CD8-positive, alpha-beta memory T cell (primary cell): ENCODE measurements at regions not wholly inside any gene's neighbourhood (a gene's known extent, or its start where the extent isn't known, plus 50 kb on each side); places are given as distances from the start of the nearest gene placed in this dataset.
"Not testable (repeated sequence)": the region's sequence is repeated elsewhere in the genome, so short reads cannot be mapped to it uniquely, and the experiment has no call there.

ENCODE experiments used
- CTCF ChIA-PET: fragments of 350-600 bp; sonication (Branson Sonifier 250); formaldehyde crosslinking; loops from one replicate; lab custom pipeline; 2021; ENCODE audit warnings: antibody characterized with exemption; lab: Charles Lee
- POLR2A ChIA-PET: fragments of 350-600 bp; sonication (Branson Sonifier 250); formaldehyde crosslinking; loops from one replicate; lab custom pipeline; 2021; ENCODE audit warnings: antibody characterized with exemption; lab: Charles Lee
- DNase-seq, 5 donors: peaks; one replicate each; pipeline versions ENCODE4 v3.0.0 to v3.0.0-alpha.2; 2020 to 2022; ENCODE audit warnings: mixed read lengths in 1 of 5
- H3K27ac ChIP-seq: one replicate; pipeline ENCODE4 v1.7.0; 2013; ENCODE audit warnings: low read depth, mild to moderate bottlenecking, low read length, moderate library complexity
- H3K27me3 ChIP-seq: 2 replicates; pipeline ENCODE4 v1.7.0; 2013; ENCODE audit warnings: low read length, mild to moderate bottlenecking; ENCODE audit not compliant: insufficient read depth, poor library complexity, severe bottlenecking
- H3K36me3 ChIP-seq: 2 replicates; pipeline ENCODE4 v1.7.0; 2013; ENCODE audit warnings: mild to moderate bottlenecking, low read length, moderate library complexity; ENCODE audit not compliant: insufficient read depth
- H3K4me1 ChIP-seq: 2 replicates; pipeline ENCODE4 v1.7.0; 2013; ENCODE audit warnings: mild to moderate bottlenecking, low read length, moderate library complexity; ENCODE audit not compliant: insufficient read depth
- H3K4me3 ChIP-seq: 2 replicates; pipeline ENCODE4 v1.7.0; 2013; ENCODE audit warnings: mild to moderate bottlenecking, low read length
- H3K9me3 ChIP-seq: 2 replicates; pipeline ENCODE4 v1.7.0; 2013; ENCODE audit warnings: mild to moderate bottlenecking, low read length
- H3K27ac Mint-ChIP-seq, 8 donors: one replicate each; pipeline ENCODE4 v1.8.0; 2020 to 2021; ENCODE audit warnings: mixed read lengths in 8 of 8, mild to moderate bottlenecking in 6 of 8, inconsistent platforms in 3 of 8, moderate library complexity in 3 of 8
- H3K27me3 Mint-ChIP-seq, 2 donors: one replicate each; pipeline ENCODE4 v1.8.0; 2020 to 2021; ENCODE audit warnings: mixed read lengths in 2 of 2, mild to moderate bottlenecking in 1 of 2, moderate library complexity in 1 of 2
- H3K36me3 Mint-ChIP-seq, 3 donors: one replicate each; pipeline ENCODE4 v1.8.0; 2020 to 2021; ENCODE audit warnings: mixed read lengths in 3 of 3, inconsistent platforms in 1 of 3, mild to moderate bottlenecking in 1 of 3
- H3K4me1 Mint-ChIP-seq, 3 donors: one replicate each; pipeline ENCODE4 v1.8.0; 2020 to 2021; ENCODE audit warnings: mixed read lengths in 3 of 3, inconsistent platforms in 1 of 3, mild to moderate bottlenecking in 1 of 3
- H3K4me3 Mint-ChIP-seq, 7 donors: one replicate each; pipeline ENCODE4 v1.8.0; 2020 to 2021; ENCODE audit warnings: mixed read lengths in 7 of 7, mild to moderate bottlenecking in 6 of 7, moderate library complexity in 4 of 7, inconsistent platforms in 2 of 7
- H3K9me3 Mint-ChIP-seq, 5 donors: one replicate each; pipeline ENCODE4 v1.8.0; 2020 to 2022; ENCODE audit warnings: mixed read lengths in 5 of 5, mild to moderate bottlenecking in 3 of 5, moderate library complexity in 2 of 5, inconsistent platforms in 1 of 5

DNA sequence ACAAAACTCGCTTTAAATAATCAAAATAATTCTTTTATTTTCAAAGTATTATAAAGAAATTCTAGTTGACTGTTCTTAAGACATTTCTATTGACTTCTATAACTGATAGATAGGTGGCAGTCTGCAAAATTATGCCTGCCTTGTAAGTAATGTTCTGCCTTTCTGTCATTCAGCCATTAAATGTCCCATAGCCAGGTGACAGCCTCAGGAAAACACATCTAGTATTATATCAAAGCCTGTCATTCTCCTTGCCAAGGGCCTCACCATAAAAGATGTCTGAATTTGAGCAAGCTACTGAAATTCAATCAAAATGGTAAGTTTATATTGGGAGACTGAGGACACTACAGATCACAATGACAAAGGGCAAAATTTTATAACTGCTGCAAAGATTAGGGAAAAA lies 170.4 kb upstream of the COX7C start:
- ChIA-PET POLR2A (no interaction called here), CTCF (no interaction called here)
- Histone ChIP-seq H3K4me1 (no peaks in the 10 kb centered on the region), H3K27me3 (no peaks in the 10 kb centered on the region), H3K27ac (no peak overlapping the region), H3K36me3 (no peaks in the 10 kb centered on the region), H3K9me3 (no peaks in the 10 kb centered on the region), H3K4me3 (no peak overlapping the region)
- no peaks in the 10 kb centered on the region for H3K9me3 Mint-ChIP-seq
- H3K4me1 Mint-ChIP-seq, result no peaks in the 10 kb centered on the region
- no peaks in the 10 kb centered on the region for H3K27me3 Mint-ChIP-seq
- no peak overlapping the region for H3K4me3 Mint-ChIP-seq
- H3K36me3 Mint-ChIP-seq, result no peaks in the 10 kb centered on the region
- no peak overlapping the region for H3K27ac Mint-ChIP-seq
- no peak for DNase-seq

- no peak overlapping the region for H3K4me3 Mint-ChIP-seq
- Histone ChIP-seq H3K27me3 (no peaks in the 10 kb centered on the region), H3K36me3 (no peaks in the 10 kb centered on the region), H3K4me1 (no peaks in the 10 kb centered on the region), H3K27ac (no peak overlapping the region), H3K9me3 (no peaks in the 10 kb centered on the region), H3K4me3 (no peak overlapping the region)
- H3K36me3 Mint-ChIP-seq, result no peaks in the 10 kb centered on the region
- H3K27ac Mint-ChIP-seq, result no peak overlapping the region
- ChIA-PET CTCF (no interaction called here), POLR2A (no interaction called here)
- no peaks in the 10 kb centered on the region for H3K9me3 Mint-ChIP-seq
- H3K4me1 Mint-ChIP-seq, result no peaks in the 10 kb centered on the region
- H3K27me3 Mint-ChIP-seq, result no peaks in the 10 kb centered on the region
- DNase-seq, result no peak
Measured at GRCh38 chr5:86452251-86452650, 165.5 kb upstream of the COX7C start.

DNA sequence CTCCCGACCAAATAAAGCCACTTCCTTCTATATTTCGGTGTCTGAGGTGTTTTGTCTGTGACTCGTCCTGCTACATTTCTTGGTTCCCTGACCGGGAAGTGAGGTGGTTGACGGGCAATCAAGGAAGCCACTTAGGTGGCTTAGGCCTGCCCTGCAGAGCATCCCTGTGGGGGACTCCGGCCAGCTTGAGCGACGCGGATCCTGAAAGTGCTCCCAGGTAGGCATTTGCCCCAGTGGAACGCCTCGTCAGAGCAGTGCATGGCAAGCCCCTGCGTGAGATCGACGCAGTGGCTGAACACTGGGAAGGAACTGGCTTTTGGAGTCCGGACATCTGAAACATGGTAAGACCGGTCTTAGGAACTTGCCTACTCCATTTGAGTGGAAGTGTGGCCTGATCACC lies 157.2 kb upstream of the COX7C start:
- Histone ChIP-seq H3K27me3 (no peaks in the 10 kb centered on the region), H3K9me3 (no peaks in the 10 kb centered on the region), H3K27ac (no peak overlapping the region), H3K4me3 (no peak overlapping the region), H3K4me1 (no peaks in the 10 kb centered on the region), H3K36me3 (no peaks in the 10 kb centered on the region)
- no peak overlapping the region for H3K4me3 Mint-ChIP-seq
- ChIA-PET POLR2A (no interaction called here), CTCF (no interaction called here)
- DNase-seq, result no peak
- no peak overlapping the region for H3K27ac Mint-ChIP-seq
- H3K4me1 Mint-ChIP-seq, result no peaks in the 10 kb centered on the region
- H3K9me3 Mint-ChIP-seq, result peaks cover 11 to 33% (median 16%) of the 10 kb centered on the region in 5 donors
- no peaks in the 10 kb centered on the region for H3K27me3 Mint-ChIP-seq
- peaks cover 0 to 7% (median 0%) of the 10 kb centered on the region in 3 donors for H3K36me3 Mint-ChIP-seq

DNA sequence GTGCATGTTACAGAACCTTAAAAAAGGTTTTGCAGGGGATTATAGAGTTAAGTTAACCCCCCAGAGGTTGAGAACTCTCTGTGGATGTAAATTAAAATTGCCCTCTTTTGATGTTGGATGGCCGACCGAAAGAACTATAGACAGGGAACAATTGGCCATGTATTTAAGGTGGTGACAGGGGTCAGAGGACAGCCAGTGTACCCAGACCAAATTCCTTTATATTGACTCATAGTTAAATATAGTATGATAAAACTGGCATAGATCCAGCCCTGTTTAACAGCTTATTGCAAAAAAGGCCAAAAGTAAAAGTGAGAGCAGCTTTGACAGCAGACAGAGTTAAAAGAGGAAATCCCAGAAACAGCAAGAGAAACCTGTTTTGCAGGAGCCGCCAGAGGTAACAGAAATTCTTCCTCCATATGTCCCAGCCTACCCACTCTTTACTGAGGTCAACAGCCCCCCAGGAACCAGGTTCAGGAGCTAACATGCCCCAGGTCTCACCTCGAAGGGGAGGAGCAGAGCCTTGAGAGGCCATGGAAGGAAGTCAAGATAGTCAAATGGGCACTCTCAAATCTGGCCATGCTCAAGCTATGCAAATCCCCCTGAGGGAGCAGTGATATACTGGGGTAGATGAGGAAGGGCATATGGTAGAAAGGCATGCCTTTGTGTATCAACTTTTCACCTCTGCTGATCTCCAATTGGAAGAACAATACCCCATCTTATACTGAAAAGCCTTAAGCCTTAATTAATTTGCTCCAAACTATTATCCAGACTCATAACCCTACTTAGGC lies 156.4 kb upstream of the COX7C start:
- DNase-seq, result no peak
- Histone ChIP-seq H3K4me1 (no peaks in the 10 kb centered on the region), H3K36me3 (no peaks in the 10 kb centered on the region), H3K27me3 (no peaks in the 10 kb centered on the region), H3K27ac (no peak overlapping the region), H3K9me3 (no peaks in the 10 kb centered on the region), H3K4me3 (no peak overlapping the region)
- Mint-ChIP-seq H3K27ac (no peak overlapping the region), H3K9me3 (peaks cover 16 to 37% (median 20%) of the 10 kb centered on the region in 5 donors), H3K27me3 (no peaks in the 10 kb centered on the region), H3K4me3 (no peak overlapping the region), H3K36me3 (peaks cover 0 to 7% (median 0%) of the 10 kb centered on the region in 3 donors), H3K4me1 (no peaks in the 10 kb centered on the region)
- ChIA-PET CTCF (no interaction called here), POLR2A (no interaction called here)

DNA sequence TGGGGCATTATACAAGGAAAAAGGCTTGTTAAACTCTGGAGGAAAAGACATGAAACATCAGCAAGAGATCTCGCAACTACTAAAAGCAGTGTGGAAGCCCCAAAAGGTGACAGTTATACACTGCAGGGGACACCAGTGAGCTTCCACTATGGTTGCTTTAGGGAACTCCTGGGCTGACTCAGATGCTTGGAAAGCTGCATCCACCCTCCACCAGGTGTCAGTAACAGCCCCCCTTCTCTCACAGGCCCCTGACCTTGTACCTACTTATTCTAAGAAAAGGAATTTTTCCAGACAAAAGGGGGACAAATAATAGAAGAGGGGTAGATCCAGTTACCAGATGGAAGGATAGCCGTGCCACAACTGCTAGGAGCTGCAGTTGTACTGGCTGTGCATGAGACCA lies 154.4 kb upstream of the COX7C start:
- no peaks in the 10 kb centered on the region for H3K36me3 ChIP-seq
- Mint-ChIP-seq H3K36me3 (peaks cover 0 to 7% (median 0%) of the 10 kb centered on the region in 3 donors), H3K4me1 (no peaks in the 10 kb centered on the region), H3K9me3 (peaks cover 19 to 47% (median 29%) of the 10 kb centered on the region in 5 donors), H3K27me3 (no peaks in the 10 kb centered on the region), H3K4me3 (no peak overlapping the region), H3K27ac (no peak overlapping the region)
- ChIA-PET CTCF (no interaction called here), POLR2A (no interaction called here)
- no peaks in the 10 kb centered on the region for H3K4me1 ChIP-seq
- no peaks in the 10 kb centered on the region for H3K27me3 ChIP-seq
- H3K27ac ChIP-seq, result no peak overlapping the region
- no peak for DNase-seq
- no peak overlapping the region for H3K4me3 ChIP-seq
- no peaks in the 10 kb centered on the region for H3K9me3 ChIP-seq

DNA sequence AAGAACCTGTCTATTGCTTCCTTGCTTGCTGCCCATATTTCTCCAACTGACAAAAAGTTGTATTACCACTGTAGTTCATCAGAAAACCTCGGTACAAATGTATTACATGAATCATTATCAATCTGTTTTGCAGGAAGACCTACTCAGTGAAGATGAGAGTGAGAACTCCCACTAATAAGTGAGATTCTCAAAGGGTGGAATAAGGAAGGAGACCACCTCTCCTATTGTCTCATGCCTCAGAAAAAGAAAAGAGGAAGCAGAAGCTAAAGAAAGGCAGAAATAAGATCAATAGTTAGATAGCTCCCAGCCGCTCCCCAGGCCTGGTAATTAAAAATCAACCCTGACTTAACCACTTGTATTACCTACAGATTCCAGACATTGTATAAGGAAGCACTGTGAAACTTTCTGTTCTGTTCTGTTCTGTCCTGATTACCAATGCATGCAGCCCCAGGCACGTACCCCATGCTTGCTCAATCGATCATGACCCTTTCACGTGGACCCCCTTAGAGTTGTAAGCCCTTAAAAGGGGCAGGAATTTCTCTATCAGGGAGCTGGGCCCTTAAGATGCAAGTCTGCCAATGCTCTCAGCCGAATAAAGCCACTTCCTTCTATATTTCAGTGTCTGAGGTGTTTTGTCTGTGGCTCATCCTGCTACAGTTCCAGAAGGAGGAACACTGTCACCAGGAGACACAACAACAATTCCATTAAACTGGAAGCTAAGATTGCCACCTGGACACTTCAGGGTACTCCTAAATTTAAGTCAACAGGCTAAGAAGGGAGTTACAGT lies 152.5 kb upstream of the COX7C start:
- Histone ChIP-seq H3K36me3 (no peaks in the 10 kb centered on the region), H3K27ac (no peak overlapping the region), H3K9me3 (no peaks in the 10 kb centered on the region), H3K27me3 (no peaks in the 10 kb centered on the region), H3K4me1 (no peaks in the 10 kb centered on the region), H3K4me3 (no peak overlapping the region)
- peaks cover 0 to 7% (median 0%) of the 10 kb centered on the region in 3 donors for H3K36me3 Mint-ChIP-seq
- no peak overlapping the region for H3K27ac Mint-ChIP-seq
- ChIA-PET CTCF (no interaction called here), POLR2A (no interaction called here)
- peaks cover 19 to 42% (median 29%) of the 10 kb centered on the region in 5 donors for H3K9me3 Mint-ChIP-seq
- DNase-seq, result no peak
- H3K4me1 Mint-ChIP-seq, result no peaks in the 10 kb centered on the region
- no peak overlapping the region for H3K4me3 Mint-ChIP-seq
- no peaks in the 10 kb centered on the region for H3K27me3 Mint-ChIP-seq

GRCh38 chr5:86466721-86467120 lies 151.0 kb upstream of the COX7C start:
- H3K4me1 Mint-ChIP-seq, H3K27me3 ChIP-seq, H3K4me3 Mint-ChIP-seq, H3K27ac ChIP-seq, POLR2A ChIA-PET, H3K9me3 ChIP-seq, H3K4me1 ChIP-seq, H3K27ac Mint-ChIP-seq, H3K27me3 Mint-ChIP-seq, H3K36me3 ChIP-seq, H3K36me3 Mint-ChIP-seq, CTCF ChIA-PET, H3K4me3 ChIP-seq, DNase-seq: not testable (repeated sequence)
- H3K9me3 Mint-ChIP-seq, result peaks cover 19 to 40% (median 29%) of the 10 kb centered on the region in 5 donors

GRCh38 chr5:86482008-86482407 lies 135.7 kb upstream of the COX7C start:
- H3K9me3 ChIP-seq, result no peaks in the 10 kb centered on the region
- no peak overlapping the region for H3K4me3 ChIP-seq
- H3K4me1 ChIP-seq, result no peaks in the 10 kb centered on the region
- H3K36me3 Mint-ChIP-seq, result no peaks in the 10 kb centered on the region
- H3K4me1 Mint-ChIP-seq, result no peaks in the 10 kb centered on the region
- H3K36me3 ChIP-seq, result no peaks in the 10 kb centered on the region
- no peak overlapping the region for H3K27ac ChIP-seq
- DNase-seq, result no peak
- no peaks in the 10 kb centered on the region for H3K27me3 ChIP-seq
- H3K27ac Mint-ChIP-seq, result no peak overlapping the region
- H3K4me3 Mint-ChIP-seq, result no peak overlapping the region
- ChIA-PET CTCF (no interaction called here), POLR2A (no interaction called here)
- peaks cover 0 to 4% (median 0%) of the 10 kb centered on the region in 5 donors for H3K9me3 Mint-ChIP-seq
- peaks cover 0 to 3% of the 10 kb centered on the region in 2 donors for H3K27me3 Mint-ChIP-seq
